SKM-1 (cell line): ENCODE measurements at regions not wholly inside any gene's neighbourhood (a gene's known extent, or its start where the extent isn't known, plus 50 kb on each side); places are given as distances from the start of the nearest gene placed in this dataset.
"Not testable (repeated sequence)": the region's sequence is repeated elsewhere in the genome, so short reads cannot be mapped to it uniquely, and the experiment has no call there.

Source experiments
- DNase-seq: peaks from one replicate; lab custom pipeline; 2025; ENCODE audit not compliant: unreplicated experiment; lab: John Stamatoyannopoulos, UW

- DNase-seq = no peak
These were observed 320.5 kb upstream of the THBS1 start for GRCh38 chr15:39260391-39260790.

DNA sequence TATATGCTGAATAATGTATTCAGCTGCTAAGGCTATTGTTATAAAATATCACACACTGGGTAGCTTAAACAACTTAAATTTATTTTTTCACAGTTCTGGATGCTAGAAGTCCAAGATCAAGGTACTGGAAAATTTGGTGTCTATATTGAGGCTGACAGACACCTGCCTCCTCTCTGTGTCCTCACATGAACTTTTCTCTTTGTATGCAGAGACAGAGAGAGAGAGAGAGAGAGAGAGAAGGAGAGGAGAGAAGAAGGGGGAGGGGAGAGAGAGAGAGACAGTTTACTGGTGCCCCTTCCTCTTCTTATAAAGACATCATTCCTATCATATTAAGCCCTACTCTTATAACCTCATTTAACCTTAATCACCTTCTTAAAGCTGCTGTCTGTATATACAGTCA lies 320.1 kb upstream of the THBS1 start:
- DNase-seq = no peak

- DNase-seq = not testable (repeated sequence)
These were observed 319.3 kb upstream of the THBS1 start for GRCh38 chr15:39261397-39262183.

- DNase-seq = not testable (repeated sequence)
These were observed 317.7 kb upstream of the THBS1 start for GRCh38 chr15:39262995-39263772.

DNA sequence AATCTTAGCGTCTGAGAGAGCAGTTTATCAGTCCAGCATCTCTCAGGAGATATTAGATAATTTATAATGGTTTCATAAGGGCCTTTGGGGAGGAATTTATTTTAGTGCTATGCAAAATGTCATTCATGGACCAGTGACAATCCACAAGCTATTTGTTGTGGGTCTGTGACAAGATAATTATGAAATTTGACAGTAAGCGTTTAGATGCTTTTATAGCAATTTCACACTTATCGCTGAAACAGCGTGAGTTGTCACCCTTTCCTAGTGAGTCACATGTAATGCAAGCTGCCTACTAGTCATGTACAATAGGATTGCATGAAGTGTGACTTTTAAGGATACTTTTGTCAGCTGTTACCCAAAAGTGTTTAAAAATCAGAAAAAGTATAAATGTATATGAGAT lies 315.6 kb upstream of the THBS1 start:
- no peak for DNase-seq

GRCh38 chr15:39266890-39267289 lies 314.0 kb upstream of the THBS1 start:
- no peak for DNase-seq

DNA sequence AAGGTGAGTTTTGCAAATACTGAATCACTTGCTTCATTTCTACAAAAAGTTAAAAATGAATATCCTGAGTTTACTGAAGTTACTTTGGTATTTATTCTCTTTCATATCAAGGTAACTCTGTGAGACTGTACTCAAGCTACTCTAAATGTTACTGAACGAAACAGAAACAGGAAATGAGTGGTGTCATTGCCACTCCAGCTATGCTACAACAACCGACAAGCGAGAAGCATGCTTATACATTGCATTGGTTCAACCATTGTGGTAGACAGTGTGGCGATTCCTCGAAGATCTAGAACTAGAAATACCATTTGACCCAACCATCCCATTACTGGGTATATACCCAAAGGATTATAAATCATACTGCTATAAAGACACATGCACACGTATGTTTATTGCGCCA lies 313.2 kb upstream of the THBS1 start:
- no peak for DNase-seq

GRCh38 chr15:39269352-39269751 lies 311.5 kb upstream of the THBS1 start:
- no peak for DNase-seq

DNA sequence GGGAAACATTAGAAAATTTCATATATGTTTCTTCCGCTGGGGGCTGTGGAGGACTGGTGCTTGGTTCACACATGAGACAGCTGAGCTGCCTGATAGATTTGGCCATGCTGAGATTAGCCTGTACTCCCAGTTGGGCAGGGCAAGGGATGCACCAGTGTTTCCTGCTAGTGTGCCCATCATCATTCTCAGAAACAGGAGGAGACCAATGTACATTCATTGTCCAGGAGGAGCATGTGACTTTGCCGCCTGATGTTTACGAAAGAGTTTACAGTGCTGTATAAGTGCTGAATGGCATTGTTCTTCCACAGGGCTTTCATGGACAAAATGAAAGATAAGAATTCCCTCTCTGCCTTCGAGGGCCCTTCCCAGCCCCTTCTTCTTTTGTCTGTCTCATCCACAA lies 311.1 kb upstream of the THBS1 start:
- DNase-seq = no peak

DNA sequence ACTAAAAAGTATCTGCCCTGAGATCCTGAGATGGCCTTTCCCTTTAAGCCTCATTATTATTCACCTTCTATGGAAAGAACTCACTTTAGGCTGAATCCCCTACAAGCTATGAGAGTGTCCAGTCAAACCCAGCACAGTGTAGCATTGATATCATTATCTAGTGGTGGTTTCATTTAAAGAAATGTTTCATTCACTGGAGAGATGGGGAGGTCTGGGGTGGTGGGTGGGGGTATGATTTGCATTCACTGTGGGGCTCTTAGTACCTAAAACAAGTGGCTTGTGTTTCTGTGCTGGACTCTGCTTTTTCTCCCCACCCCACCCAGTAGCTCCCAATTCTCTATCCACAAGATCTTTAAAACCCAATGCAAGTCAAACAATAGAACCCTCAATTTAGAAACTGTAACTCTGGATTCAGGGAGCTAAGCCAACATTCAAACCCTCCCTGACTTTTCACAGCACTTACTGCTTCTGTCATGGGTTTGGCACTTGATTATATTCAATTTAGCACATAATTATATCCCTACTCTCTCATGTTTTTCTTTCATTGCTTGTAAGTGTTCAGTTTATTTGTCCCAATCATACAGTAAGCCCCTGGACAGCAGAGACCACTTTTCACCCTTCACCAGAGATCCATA lies 310.5 kb upstream of the THBS1 start:
- no peak for DNase-seq

DNA sequence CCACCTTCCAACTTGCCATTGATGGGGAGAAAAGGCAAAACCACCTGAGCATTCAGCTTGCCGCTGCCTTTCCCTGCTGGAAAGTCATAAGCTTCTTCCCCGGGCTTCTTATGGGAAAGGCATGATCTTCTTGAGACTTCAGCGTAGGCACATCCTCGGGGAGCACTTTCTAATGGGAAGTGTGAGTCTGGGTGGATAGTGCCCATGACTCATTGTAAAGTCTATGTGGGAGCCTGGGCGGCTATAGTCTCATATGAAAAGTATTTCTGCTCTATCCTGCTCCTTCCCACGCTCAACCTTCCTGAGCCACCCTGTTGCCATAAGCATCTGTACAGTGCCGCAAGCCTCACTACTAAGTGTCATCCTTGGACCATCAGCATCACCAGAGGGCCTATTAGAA lies 309.9 kb upstream of the THBS1 start:
- DNase-seq = no peak

DNA sequence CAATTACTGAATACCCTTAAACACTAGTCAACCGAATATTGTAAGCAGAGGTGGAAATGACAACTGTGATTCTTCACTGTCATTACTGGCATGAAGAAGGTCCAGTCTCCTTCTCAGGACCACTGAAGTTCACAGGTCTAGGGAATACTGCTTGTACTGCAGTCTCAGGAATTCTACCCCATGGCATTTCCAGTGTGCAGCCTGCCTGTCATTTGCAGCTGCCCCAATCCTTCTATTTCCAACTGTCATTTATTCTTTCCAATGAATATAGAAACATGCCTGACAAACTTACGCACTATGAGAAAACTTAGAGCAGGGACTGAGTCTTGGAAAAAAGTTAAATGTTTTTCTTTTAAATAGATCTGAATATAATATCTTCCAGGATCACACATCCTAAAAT lies 308.0 kb upstream of the THBS1 start:
- no peak for DNase-seq

- DNase-seq = no peak
These were observed 307.0 kb upstream of the THBS1 start for GRCh38 chr15:39273717-39274411.

GRCh38 chr15:39275066-39275465 lies 305.8 kb upstream of the THBS1 start:
- no peak for DNase-seq

DNA sequence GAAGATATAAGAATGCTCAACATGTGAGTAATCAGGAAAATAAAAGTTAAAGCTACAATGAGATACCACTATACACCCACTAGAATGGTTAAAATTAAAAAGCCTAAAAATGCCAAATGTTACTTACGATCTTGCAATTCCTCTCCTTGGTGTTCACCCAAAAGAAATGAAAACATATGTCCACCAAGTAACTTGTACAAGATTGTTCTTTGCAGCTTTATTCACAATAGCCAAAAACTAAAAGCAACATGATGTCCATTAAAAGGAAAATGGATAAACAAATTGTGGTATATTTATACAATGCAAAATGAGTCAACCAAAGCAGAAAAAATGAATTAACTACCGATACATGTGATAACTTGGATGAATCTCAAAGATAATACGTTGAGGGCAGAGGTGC lies 301.6 kb upstream of the THBS1 start:
- no peak for DNase-seq

- DNase-seq = no peak
These were observed 299.8 kb upstream of the THBS1 start for GRCh38 chr15:39281094-39281493.

GRCh38 chr15:39282663-39283208 lies 298.1 kb upstream of the THBS1 start:
- DNase-seq = no peak

DNA sequence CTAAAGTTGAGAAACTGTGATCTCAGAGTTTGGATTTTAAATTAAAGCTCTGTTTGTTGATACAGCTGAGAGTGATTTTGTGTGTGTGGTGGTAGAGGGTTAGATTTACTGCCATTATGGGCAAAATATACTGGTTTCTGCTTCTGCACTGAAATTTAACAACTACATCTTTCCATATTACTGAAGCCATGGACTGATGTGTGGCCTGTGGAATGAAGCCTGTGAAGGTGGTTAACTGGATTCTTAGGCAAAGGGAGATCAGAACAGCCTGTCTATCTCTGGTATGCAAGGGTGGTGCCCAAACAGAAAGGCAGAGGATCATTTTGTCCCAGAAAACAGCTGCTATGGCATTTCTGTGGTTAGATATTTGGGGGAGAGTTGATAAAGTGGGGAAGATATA lies 297.3 kb upstream of the THBS1 start:
- DNase-seq = no peak

DNA sequence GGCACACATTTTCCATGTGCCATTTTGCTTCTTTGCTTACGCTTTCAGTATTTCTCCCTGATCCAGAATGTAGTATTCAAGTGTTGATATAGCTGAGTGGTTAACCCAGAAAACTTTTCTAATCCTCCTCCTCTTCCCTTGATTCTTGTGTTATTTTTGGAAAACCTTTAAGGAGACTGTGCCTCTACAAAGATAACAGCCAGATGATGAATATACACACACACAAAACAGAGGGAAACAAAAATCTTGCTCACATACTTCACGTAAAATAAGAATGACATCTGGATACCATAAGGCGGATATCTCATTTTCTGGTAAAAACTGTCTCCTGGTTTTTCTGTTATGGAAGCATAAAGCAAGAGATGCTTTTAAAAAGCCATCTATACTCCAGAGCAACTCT lies 295.8 kb upstream of the THBS1 start:
- no peak for DNase-seq

GRCh38 chr15:39285663-39286062 lies 295.2 kb upstream of the THBS1 start:
- no peak for DNase-seq

DNA sequence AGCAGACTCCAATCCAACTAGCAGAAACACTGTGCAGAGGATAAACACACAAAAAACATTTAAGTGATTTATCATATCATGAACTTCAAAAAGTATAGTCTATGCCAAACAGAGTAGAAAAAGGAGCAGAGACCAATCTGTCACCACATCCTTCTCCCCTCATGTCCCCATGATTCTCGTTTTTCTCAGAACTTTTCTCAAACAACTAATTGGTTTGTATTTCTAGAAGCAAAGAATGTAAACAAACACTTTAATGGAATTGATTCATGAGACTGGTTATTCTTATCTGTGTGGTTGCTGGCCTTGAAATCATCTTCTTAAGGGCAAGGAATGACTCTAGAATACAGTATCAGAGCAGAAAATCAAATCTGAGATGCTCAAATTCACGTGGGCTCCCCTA lies 294.2 kb upstream of the THBS1 start:
- no peak for DNase-seq
